NCI-H1694 treated with DMSO at 0.1 percent for 48 hours (cell line): ENCODE measurements at regions not wholly inside any gene's neighbourhood (a gene's known extent, or its start where the extent isn't known, plus 50 kb on each side); places are given as distances from the start of the nearest gene placed in this dataset.
"Not testable (repeated sequence)": the region's sequence is repeated elsewhere in the genome, so short reads cannot be mapped to it uniquely, and the experiment has no call there.

ENCODE experiments used
- DNase-seq: peaks from one replicate; lab custom pipeline; 2025; lab: John Stamatoyannopoulos, UW

GRCh38 chr6:135555550-135555949 is 58.0 kb upstream of the AHI1 start:
- DNase-seq = no peak

- no peak for DNase-seq
Observed at GRCh38 chr6:135557582-135557981, 60.0 kb upstream of the AHI1 start.

DNA sequence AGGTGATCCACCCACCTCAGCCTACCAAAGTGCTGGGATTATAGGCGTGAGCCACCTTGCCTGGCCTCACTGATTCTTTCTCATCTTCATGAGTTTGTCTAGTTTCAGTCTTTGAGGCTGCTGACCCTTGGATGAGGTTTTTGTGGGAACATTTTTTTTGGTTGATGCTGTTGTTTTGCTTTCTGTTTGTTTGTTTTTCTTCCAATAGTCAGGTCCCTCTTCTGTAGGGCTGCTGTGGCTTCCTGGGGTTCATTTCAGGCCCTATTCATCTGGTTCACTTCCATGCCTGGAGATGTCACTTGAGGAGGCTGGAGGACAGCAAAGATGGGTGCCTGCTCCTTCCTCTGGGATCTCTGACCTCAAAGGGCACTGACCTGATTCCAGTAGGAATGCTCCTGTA is 68.1 kb upstream of the AHI1 start:
- DNase-seq = not testable (repeated sequence)

DNA sequence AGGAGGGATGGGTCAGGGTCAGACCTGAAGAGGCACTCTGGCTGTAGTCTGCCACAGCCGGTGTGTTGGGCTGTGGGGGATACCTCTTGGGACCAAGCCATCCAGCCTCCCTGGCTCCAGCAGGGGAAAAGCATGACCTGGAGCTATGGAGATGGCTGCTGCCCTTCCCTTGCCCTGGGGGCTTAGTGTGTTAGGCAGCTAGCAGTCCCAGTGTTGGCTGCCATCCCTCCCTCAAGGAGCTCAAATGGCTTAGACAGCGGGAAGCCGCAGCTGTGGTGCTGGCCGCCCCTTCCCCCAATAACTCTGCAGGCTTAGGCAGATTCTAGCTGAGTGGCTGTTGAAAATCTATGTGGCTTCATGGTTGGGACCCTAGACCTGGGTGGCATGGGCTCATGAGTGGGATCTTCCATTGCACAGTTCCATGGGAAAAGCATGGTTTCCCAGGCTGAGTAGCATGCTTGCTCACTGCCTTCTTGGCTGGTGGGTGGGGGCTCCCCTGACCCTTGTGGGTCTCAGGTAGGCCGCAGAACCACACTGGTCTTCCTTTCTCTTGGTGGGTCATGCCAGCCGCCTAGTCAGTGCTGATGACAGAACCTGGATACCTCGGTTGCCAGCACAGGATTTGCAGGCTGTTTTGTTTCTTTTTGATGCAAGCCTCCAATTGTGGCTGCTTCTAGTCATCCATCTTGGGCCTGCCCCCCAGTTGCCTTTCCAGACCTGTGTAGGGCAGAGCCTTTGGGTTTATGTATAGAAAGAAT is 69.0 kb upstream of the AHI1 start:
- no peak for DNase-seq

- DNase-seq = no peak
Observed at GRCh38 chr6:135567375-135568083, 70.0 kb upstream of the AHI1 start.

DNA sequence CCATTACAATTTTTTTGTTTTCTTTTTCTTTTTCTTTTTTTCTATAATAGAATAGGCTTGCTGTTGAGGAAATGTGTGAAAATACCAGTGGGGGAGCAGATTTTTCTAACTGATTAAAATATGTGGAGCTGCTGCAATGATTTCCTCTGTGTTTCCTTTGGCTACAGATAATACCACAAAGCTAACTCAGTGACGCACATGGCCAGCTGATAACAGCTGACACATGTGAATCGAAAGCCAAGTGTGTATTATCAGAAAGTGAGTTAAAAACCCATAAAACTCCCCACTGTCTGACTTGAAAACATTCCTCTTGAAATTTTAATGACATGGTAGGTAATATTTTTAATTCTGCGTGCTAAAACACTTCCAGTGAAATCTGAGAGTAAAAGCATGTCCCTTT is 70.8 kb upstream of the AHI1 start:
- no peak for DNase-seq

DNA sequence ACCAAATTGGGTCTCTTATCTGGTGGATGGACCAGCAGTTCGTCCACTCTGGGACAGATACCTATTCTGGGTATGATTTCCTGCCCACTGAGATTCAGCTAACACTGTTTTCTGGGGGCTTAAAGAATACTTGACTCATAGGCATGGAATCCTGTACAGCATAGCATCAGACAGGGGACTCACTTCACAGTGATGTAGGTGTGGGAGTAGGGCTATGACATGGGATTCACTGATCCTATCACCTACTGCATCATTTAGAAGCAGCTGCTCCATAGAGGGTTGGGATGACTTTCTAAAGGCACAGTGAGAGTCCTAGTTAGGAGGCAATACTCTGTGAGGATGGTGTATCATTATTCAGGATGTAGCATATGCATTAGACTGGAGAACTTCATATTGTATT is 74.5 kb upstream of the AHI1 start:
- DNase-seq = no peak

GRCh38 chr6:135575629-135576028 is 78.1 kb upstream of the AHI1 start:
- DNase-seq = no peak

DNA sequence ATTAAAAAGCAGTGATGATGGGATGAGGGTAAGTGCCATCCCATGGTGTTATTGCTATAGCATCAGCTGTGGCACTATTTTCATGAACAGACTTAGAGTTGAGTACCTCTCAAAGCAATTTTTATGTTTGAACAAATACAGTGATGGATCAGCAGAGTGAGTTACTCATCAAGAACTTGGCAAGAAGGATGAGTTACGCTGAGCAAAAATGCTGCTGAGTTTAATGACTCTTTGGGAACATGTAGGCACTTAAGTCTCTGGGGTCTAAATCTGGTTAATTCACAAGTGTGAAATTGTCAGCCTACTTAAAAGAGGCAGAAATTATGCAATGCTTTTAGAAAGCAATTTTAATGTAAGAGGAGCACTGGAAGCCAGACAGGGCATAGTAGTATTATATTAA is 78.5 kb upstream of the AHI1 start:
- no peak for DNase-seq

DNA sequence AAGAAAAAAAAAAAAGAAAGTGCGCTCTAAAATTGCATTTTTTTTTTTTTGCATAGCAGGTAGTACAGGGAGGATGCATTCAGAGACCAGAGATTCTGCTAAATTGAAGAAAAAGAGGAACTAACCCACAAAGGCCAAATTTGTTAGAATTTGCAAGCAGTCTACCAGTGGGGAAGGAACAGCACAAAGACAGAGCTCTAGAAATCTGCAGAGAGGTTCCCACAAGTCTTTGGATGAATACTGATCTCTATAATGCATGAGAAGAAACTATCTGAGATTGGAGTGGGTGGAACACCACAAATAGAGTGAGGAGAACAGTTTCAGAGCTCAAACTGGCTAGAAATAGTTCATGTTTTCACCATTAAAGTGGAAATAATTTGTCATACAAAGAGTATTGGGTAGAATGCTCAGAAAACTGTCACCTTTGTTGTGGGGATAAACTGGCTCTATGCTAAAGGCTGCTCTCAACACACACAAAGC is 79.6 kb upstream of the AHI1 start:
- no peak for DNase-seq

DNA sequence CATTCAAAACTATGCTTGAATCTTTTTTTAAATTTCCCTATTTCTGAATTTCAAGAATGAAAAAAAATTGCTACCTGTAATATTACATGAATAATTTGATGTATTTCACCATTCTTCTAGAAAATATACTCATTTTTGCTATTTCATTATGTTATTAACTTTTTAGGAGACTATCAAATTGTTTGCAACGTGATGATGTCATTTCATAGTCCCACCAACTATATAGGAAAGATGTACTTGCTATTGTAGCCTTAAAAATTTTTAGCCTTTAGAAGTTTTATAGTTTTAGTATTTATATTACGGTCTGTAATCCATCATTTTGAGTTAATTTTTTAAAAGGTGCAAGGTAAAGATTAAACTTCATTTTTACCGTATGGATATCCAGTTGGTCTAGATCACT is 81.4 kb upstream of the AHI1 start:
- no peak for DNase-seq

GRCh38 chr6:135581211-135581610 is 83.7 kb upstream of the AHI1 start:
- no peak for DNase-seq

DNA sequence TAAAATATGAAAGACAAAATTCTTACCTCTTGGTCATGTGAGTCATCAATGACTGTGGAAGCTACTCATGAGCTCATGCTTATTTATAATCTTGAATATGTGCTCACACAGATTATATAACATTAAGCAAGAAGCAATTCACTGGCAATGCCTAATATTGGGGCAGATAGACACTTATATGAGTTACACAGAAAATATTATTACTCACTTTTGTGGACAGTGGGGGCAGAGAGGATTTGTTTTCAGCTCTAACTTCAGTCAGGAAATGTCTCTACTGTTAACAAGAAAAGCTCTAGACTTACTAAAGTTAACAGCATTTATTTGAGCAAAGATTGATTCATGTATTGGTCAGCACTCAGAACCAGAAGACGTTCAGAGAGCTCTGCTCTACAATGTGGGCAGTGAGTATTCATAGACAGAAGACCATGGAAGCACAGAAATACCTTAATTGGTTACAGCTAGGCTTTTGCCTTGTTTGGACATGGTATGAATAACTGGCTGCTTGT is 85.8 kb upstream of the AHI1 start:
- DNase-seq = no peak

DNA sequence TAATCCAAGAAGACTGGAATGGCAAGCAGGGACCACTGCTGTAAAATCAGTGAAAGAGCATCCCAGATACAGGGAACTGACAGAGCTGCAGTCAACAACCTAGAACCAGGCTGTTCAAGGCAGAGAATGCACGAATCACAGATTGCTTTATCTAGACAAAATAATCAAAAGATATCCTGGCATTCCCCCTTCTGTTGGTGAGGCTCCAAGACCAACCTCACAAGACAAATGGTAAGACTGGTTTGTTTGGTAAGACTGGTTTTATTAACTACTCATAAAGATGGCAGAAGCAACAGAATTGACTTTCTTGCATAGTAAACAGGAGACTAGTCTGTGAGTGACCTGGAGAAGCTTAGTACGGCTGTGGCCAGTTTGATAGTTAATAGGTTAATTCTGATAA is 88.8 kb upstream of the AHI1 start:
- DNase-seq = no peak

DNA sequence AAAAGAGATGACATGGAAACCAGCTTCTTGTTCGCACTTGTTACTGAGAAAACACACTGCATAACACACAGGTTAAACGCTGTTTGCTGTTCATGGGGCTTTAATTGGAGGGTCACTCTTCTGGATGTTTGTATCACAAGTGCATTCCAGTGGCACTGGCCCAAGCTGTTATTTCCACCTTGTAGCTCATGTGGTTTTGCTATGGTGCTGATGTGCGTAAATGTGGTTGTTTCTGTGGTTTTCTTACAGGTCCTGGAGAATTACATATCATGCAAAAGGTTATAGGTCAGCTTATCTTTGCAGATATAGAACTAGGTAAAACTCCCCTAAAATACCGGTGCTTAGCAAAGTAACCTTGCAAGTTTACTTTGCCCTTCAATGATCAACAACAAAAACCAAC is 89.3 kb upstream of the AHI1 start:
- DNase-seq = no peak

DNA sequence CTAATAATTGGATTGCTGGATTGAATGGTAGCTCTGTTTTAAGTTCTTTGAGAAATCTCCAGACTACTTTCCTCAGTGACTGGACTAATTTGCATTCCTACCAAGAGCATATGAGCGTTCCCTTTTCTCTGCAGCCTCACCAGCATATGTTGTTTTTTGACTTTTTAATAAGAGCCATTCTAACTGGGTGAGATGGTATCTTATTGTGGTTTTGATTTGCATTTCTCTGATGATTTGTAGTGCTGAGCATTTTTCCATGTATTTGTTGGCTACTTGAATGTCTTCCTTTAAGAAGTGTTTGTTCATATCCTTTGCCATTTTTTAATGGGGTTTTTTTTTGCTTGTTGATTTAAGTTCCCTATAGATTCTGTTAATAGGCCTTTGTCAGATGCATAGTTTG is 94.7 kb upstream of the AHI1 start:
- no peak for DNase-seq

DNA sequence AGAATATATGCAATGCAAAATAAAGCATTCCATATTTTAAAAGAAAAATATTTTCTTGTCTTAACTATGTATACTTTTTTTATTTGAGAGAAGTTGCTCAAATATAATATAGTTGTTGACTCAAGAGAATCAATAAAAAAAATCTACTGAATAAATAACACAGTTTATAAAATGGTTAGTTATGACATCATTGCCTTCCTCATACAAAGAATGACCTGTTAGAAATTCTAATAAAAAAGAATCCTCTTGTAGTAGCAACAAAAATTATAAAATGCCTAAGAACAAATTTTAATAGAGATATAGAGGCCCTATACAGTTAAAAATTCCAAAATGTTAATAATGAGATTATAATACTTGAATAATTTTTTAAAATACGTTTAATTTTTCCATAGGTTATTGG is 96.5 kb upstream of the AHI1 start:
- DNase-seq = no peak

DNA sequence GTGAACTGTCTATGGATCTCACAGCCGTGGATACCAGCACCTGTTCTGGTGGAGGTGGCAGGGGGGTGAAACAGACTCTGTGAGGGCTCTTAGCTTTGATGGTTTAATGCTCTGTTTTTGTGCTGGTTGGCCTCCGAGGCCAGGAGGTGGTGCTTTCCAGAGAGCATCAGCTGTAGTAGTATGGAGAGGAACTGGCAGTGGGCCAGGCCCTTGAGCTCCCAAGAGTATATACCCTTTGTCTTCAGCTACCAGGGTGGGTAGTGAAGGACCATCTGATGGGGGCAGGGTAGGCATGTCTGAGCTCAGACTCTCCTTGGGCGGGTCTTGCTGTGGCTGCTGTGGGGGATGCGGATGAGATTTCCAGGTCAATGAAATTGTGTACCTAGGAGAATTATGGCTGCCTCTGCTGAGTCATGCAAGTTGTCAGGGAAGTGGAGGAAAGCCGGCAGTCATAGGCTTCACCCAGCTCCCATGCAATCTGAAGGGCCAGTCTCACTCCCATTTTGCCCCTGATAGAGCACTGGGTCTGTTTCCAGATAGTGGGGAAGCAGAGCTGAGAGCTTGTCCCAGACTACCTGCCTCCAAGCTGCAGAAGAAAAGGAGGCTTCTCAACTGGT is 102.7 kb upstream of the AHI1 start:
- DNase-seq = no peak

DNA sequence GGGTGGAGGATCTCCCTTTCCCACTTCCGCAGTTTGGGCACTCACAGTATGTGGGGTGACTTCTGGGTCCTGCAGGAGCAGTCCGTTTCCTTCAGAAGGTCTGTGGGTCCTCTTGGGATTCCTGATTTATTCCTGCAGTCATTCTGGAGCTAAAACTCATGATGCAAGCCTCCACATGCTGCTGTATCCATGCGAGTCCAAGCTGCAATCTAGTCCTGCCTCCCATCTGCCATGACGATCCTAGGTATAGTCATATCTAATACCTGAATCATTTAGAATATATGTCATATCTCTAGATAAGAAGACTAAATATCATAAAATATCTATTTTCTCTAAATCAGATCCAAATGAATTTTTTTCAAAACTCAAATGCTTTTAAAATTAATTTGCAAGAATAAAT is 103.4 kb upstream of the AHI1 start:
- no peak for DNase-seq

DNA sequence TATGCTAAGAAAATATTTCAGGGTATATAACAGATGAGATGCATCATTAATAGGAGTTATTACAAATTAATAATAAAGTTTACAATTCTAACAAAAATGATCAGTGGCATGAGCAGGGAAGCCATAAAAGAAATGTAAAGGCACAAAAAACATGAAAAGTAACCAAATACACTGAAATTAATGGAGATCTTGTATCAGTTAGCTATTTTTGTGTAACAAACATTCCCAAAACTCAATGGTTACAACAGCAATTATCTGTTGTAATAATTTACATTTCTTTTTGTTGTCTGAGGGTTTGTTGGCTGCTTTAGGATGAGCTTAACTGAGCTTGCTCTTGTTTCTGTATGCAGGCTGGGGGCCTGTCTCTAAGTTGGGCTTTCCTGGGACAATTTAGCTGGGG is 104.3 kb upstream of the AHI1 start:
- DNase-seq = no peak

DNA sequence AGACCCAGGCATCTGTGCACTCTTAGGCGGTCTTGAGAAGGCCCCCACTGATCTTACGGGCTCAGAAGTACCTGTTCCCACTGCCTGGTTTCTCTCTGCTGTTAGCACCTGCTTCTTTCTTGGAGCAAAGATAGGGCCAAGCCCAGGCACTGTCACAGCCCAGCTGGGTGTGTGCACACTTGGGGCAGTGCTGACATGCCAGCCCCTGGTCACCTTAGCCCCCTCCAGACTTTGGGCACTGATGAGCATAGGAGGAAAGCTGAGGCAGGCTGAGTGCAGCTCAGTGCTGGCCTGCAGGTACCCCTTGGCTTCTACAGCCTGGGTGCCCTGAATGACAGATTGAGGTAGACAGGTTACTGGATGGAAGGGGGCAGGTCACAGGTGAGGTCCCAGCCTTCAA is 105.7 kb upstream of the AHI1 start:
- DNase-seq = no peak

- no peak for DNase-seq
Observed at GRCh38 chr6:135604035-135604860, 106.7 kb upstream of the AHI1 start.
